ENCODE measurements at regions not wholly inside any gene's neighbourhood (a gene's known extent, or its start where the extent isn't known, plus 50 kb on each side); places are given as distances from the start of the nearest gene placed in this dataset.

DNA sequence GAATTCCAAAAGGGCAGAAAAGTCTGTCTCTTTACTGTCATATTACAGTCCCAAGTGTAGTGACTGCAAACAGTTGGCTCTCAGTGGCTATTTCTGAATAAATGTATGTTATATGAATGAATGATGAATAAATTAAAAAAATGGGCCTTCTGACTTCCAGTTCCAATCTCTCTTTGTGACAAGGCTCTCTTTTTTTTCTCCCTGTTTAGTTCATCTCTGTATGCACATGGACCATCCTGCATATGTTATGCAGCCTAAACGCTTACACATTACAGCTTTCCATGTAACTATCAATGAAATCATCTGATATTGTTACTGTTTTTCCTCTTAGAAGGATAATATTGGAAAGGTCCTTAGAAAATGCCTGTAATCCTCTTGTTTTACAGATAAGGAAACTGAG, 363.0 kb downstream of the NUF2 start:
- no peak for TF ChIP-seq POLR2A (IDR thresholded peaks at IDR 0.05)
- TF ChIP-seq, protein P1, sequence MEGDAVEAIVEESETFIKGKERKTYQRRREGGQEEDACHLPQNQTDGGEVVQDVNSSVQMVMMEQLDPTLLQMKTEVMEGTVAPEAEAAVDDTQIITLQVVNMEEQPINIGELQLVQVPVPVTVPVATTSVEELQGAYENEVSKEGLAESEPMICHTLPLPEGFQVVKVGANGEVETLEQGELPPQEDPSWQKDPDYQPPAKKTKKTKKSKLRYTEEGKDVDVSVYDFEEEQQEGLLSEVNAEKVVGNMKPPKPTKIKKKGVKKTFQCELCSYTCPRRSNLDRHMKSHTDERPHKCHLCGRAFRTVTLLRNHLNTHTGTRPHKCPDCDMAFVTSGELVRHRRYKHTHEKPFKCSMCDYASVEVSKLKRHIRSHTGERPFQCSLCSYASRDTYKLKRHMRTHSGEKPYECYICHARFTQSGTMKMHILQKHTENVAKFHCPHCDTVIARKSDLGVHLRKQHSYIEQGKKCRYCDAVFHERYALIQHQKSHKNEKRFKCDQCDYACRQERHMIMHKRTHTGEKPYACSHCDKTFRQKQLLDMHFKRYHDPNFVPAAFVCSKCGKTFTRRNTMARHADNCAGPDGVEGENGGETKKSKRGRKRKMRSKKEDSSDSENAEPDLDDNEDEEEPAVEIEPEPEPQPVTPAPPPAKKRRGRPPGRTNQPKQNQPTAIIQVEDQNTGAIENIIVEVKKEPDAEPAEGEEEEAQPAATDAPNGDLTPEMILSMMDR (IDR thresholded peaks at IDR 0.05): no peak
- intact Hi-C loops (cut with DNase I; ENCODE audit: low total_unique reads): no loop called here
- Histone ChIP-seq H3K4me1 (no peaks in the 10 kb centered on the region), H3K36me3 (no peaks in the 10 kb centered on the region), H3K27ac (no peak overlapping the region), H3K4me3 (no peak overlapping the region), H3K27me3 (no peaks in the 10 kb centered on the region), H3K9me3 (no peaks in the 10 kb centered on the region)
- DNase-seq: no peak

DNA sequence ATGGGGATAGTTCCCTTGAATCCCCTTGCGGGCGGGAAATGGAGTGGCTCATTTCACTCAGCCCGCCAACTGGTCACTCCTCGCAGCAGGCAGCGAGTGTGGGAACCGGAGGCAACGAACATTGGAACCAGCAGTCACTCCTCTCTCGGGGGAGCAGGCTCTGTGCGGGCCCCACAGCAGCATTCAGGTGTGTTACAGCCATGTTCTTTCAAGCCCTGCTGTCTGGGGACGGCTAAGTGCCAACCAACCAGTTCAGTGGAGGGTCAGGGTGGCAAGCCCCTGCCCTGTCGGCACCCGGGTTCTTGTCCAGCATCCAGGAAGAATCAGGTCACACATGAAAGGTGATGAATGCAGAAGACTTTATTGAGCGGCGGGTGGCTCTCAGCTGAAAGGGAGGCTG, 370.5 kb downstream of the NUF2 start:
- Histone ChIP-seq H3K4me1 (no peaks in the 10 kb centered on the region), H3K9me3 (no peaks in the 10 kb centered on the region), H3K4me3 (no peak overlapping the region), H3K36me3 (no peaks in the 10 kb centered on the region), H3K27me3 (no peaks in the 10 kb centered on the region), H3K27ac (no peak overlapping the region)
- intact Hi-C loops (cut with DNase I; ENCODE audit: low total_unique reads): no loop called here
- no peak for DNase-seq
- no peak for TF ChIP-seq POLR2A (IDR thresholded peaks at IDR 0.05)
- TF ChIP-seq, protein P1 (IDR thresholded peaks at IDR 0.05): no peak

DNA sequence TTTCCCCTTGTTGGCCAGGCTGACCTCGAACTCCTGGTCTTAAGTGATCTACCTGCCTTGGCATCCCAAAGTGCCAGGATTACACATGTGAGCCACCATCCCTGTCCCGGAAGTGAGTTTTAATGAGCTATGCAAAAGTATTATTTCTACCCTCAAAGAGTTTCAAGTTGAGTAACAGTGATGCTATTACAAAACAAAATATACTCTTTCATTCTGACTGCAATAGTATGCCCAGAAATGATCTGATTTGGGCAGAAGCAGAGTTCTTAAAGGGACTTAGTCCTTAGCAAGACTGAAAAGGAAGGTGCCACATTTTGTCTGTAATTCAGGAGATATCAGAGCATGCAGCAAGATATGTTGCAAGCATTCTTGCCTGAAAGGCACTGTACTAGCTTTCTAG, 375.4 kb downstream of the NUF2 start:
- TF ChIP-seq, protein P1 (IDR thresholded peaks at IDR 0.05): no peak
- TF ChIP-seq POLR2A (IDR thresholded peaks at IDR 0.05): no peak
- no peak overlapping the region for H3K4me3 ChIP-seq
- DNase-seq: no peak
- H3K9me3 ChIP-seq: no peaks in the 10 kb centered on the region
- H3K27ac ChIP-seq: no peak overlapping the region
- no peaks in the 10 kb centered on the region for H3K36me3 ChIP-seq
- intact Hi-C loops (cut with DNase I; ENCODE audit: low total_unique reads): no loop called here
- H3K27me3 ChIP-seq: no peaks in the 10 kb centered on the region
- no peaks in the 10 kb centered on the region for H3K4me1 ChIP-seq

DNA sequence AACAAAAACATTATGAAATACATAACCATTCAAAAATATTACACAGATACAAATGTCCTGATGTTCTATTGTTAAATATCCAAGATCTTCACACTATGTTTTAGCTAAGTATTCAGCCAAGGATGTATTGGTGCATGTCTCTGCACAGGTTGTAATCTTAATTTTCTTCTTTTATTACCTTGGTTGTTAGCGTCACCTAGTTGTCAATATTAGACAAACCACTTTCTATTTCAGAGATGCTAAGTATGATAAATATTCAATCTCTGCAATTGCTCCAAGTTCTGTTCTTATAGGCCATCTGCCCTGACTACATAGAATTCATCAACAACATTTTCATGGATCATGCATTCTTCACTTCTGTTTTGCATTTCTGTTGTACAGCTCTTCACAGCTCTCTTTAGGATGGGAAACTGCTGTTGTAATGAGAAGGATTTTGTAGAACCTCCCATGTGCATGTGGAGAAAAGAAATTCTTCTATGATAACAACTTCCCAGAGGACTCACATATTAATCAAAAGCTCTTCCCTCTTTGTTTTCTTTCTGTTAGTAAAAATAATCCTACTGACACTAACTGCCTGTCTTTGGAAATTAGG, 380.1 kb downstream of the NUF2 start:
- TF ChIP-seq, protein P1 (IDR thresholded peaks at IDR 0.05): no peak
- no peak for TF ChIP-seq POLR2A (IDR thresholded peaks at IDR 0.05)
- Histone ChIP-seq H3K4me1 (no peaks in the 10 kb centered on the region), H3K4me3 (no peak overlapping the region), H3K9me3 (no peaks in the 10 kb centered on the region), H3K27me3 (no peaks in the 10 kb centered on the region), H3K27ac (no peak overlapping the region), H3K36me3 (no peaks in the 10 kb centered on the region)
- DNase-seq: no peak
- intact Hi-C loops (cut with DNase I; ENCODE audit: low total_unique reads): no loop called here

DNA sequence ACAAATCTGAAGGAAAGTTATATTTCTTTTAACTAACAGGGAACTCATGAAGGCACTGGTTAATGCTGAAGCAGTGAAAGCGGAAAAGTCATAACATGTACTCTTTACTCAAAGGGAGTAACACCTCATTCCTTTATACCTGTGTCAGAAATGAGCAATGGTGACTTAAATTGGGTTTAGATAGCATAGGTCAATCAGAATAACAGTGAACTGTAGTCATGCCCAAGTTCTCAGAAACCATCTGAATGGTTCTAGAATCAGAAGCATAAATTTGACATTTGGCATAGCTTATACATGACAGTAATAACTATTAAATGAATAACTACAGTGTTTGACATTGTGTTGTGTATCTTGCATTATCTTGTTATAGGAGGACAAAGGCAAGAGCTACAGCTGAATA, 382.0 kb downstream of the NUF2 start:
- Histone ChIP-seq H3K27me3 (no peaks in the 10 kb centered on the region), H3K27ac (no peak overlapping the region), H3K4me3 (no peak overlapping the region), H3K36me3 (no peaks in the 10 kb centered on the region), H3K9me3 (no peaks in the 10 kb centered on the region), H3K4me1 (no peaks in the 10 kb centered on the region)
- intact Hi-C loops (cut with DNase I; ENCODE audit: low total_unique reads): no loop called here
- no peak for TF ChIP-seq POLR2A (IDR thresholded peaks at IDR 0.05)
- TF ChIP-seq, protein P1 (IDR thresholded peaks at IDR 0.05): no peak
- no peak for DNase-seq
